Left lung (tissue), 4 donors: ENCODE measurements at regions not wholly inside any gene's neighbourhood (a gene's known extent, or its start where the extent isn't known, plus 50 kb on each side); places are given as distances from the start of the nearest gene placed in this dataset.

Source experiments
- ATAC-seq: fragments of 200-7000 bp; cut with Tn5 transposase; one replicate; pipeline ENCODE4 v1.9.1; 2020; ENCODE audit warnings: moderate library complexity
- DNase-seq, 4 donors: peaks; one replicate each; pipeline ENCODE4 v3.0.0-alpha.2; 2013 to 2020
- H3K27ac ChIP-seq, 2 donors: fragments of 200-600 bp; sonication (generic) in 1 of 2; one replicate each; pipeline versions ENCODE4 v1.5.0 to v1.8.0; 2020 to 2021
- H3K27me3 ChIP-seq, 2 donors: fragments of 200-600 bp; sonication (generic) in 1 of 2; one replicate each; pipeline versions ENCODE4 v1.5.0 to v1.8.0; 2020 to 2021
- H3K36me3 ChIP-seq, 2 donors: fragments of 200-600 bp; sonication (generic) in 1 of 2; one replicate each; pipeline versions ENCODE4 v1.5.0 to v1.8.0; 2020 to 2021
- H3K4me1 ChIP-seq, 2 donors: fragments of 200-600 bp; one replicate each; pipeline ENCODE4 v1.8.0; 2021
- H3K4me3 ChIP-seq, 2 donors: fragments of 200-600 bp; sonication (generic) in 1 of 2; one replicate each; pipeline versions ENCODE4 v1.5.0 to v1.8.0; 2020 to 2021; ENCODE audit warnings: mild to moderate bottlenecking in 1 of 2
- H3K9me3 ChIP-seq, 2 donors: fragments of 200-600 bp; sonication (generic) in 1 of 2; one replicate each; pipeline versions ENCODE4 v1.5.0 to v1.8.0; 2020 to 2021
- CTCF ChIP-seq, 2 donors: fragments of 200-600 bp; sonication (generic) in 1 of 2; IDR thresholded peaks; one replicate each; pipeline versions ENCODE4 v1.5.0 to v1.8.0; 2021; ENCODE audit warnings: antibody characterized with exemption in 2 of 2
- intact Hi-C, 2 donors: fragments of 100-400 bp; cut with DNase I; formaldehyde crosslinking; loops; one replicate each; pipeline versions ENCODE4 v1.11.2 to v1.14.2; 2022
- donor health status: DM: no; HTN: yes; CAD: no.
- donor health status: DM: no; HTN: no; CAD: no.

GRCh38 chr1:222252788-222253187 lies 295.1 kb downstream of the HHIPL2 start:
- Histone ChIP-seq H3K9me3 (no peaks in the 10 kb centered on the region), H3K27me3 (no peaks in the 10 kb centered on the region), H3K27ac (no peak overlapping the region), H3K36me3 (no peaks in the 10 kb centered on the region), H3K4me3 (no peak overlapping the region), H3K4me1 (no peaks in the 10 kb centered on the region)
- no peak for TF ChIP-seq CTCF (IDR thresholded peaks at IDR 0.05)
- DNase-seq (no peak), ATAC-seq (no peak)
- intact Hi-C loops, result no loop called here

GRCh38 chr1:222251847-222252246 lies 296.1 kb downstream of the HHIPL2 start:
- no peak overlapping the region for H3K4me3 ChIP-seq
- H3K27ac ChIP-seq, result no peak overlapping the region
- no peaks in the 10 kb centered on the region for H3K4me1 ChIP-seq
- H3K36me3 ChIP-seq, result no peaks in the 10 kb centered on the region
- no peaks in the 10 kb centered on the region for H3K27me3 ChIP-seq
- DNase-seq, result no peak
- H3K9me3 ChIP-seq, result no peaks in the 10 kb centered on the region
- intact Hi-C loops, result no loop called here
- no peak for ATAC-seq
- no peak for TF ChIP-seq CTCF (IDR thresholded peaks at IDR 0.05)

- Histone ChIP-seq H3K27ac (no peak overlapping the region), H3K9me3 (no peaks in the 10 kb centered on the region), H3K27me3 (no peaks in the 10 kb centered on the region), H3K36me3 (no peaks in the 10 kb centered on the region), H3K4me1 (no peaks in the 10 kb centered on the region), H3K4me3 (no peak overlapping the region)
- no peak for DNase-seq
- no peak for ATAC-seq
- TF ChIP-seq CTCF (IDR thresholded peaks at IDR 0.05), result no peak
- intact Hi-C loops, result no loop called here
These were observed 297.5 kb downstream of the HHIPL2 start for GRCh38 chr1:222250376-222250775.

GRCh38 chr1:222247811-222248310 lies 300.0 kb downstream of the HHIPL2 start:
- Histone ChIP-seq H3K27ac (no peak overlapping the region), H3K27me3 (no peaks in the 10 kb centered on the region), H3K9me3 (no peaks in the 10 kb centered on the region), H3K4me3 (no peak overlapping the region), H3K4me1 (no peaks in the 10 kb centered on the region), H3K36me3 (no peaks in the 10 kb centered on the region)
- TF ChIP-seq CTCF (IDR thresholded peaks at IDR 0.05), result no peak
- DNase-seq (no peak), ATAC-seq (no peak)
- intact Hi-C loops, result no loop called here

GRCh38 chr1:222247081-222247480 lies 300.8 kb downstream of the HHIPL2 start:
- ATAC-seq (no peak), DNase-seq (no peak)
- Histone ChIP-seq H3K36me3 (no peaks in the 10 kb centered on the region), H3K27me3 (no peaks in the 10 kb centered on the region), H3K4me1 (no peaks in the 10 kb centered on the region), H3K9me3 (no peaks in the 10 kb centered on the region), H3K27ac (no peak overlapping the region), H3K4me3 (no peak overlapping the region)
- intact Hi-C loops, result no loop called here
- TF ChIP-seq CTCF (IDR thresholded peaks at IDR 0.05), result no peak
